HG02943 (cell line): ENCODE measurements at regions not wholly inside any gene's neighbourhood (a gene's known extent, or its start where the extent isn't known, plus 50 kb on each side); places are given as distances from the start of the nearest gene placed in this dataset.

ENCODE experiments used
- ATAC-seq: cut with Tn5 transposase; IDR thresholded peaks from one replicate; pipeline ENCODE4 v1.9.1; 2021; ENCODE audit warnings: mild to moderate bottlenecking, low read depth, moderate library complexity; ENCODE audit not compliant: unreplicated experiment

GRCh38 chr3:30350011-30350410, 256.4 kb upstream of the TGFBR2 start:
- ATAC-seq = no peak

- ATAC-seq = no peak
Observed at GRCh38 chr3:30350901-30351300, 255.5 kb upstream of the TGFBR2 start.

GRCh38 chr3:30352410-30353318, 253.7 kb upstream of the TGFBR2 start:
- ATAC-seq = no peak

- peak; percentile 98 for ATAC-seq
Observed at GRCh38 chr3:30353711-30354467, 252.5 kb upstream of the TGFBR2 start.

DNA sequence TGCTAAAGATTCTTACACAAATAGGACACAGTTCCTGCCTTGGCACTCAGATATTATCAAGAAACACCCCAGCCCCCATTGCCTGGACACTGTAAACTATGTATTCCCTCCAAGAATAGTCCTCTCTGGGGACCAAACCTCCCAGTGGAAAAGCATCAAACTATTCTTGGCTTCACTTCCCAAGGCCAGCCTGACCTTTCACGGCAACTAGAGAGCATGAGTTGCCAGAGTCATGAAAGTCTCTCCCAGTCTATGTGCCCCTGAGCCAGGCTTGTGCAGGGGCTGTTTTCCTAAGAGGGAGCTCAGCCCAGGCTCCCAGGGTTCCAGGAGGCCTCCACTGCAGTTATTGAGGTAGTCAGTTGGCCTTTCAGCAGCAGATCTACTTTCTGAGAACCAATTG, 251.9 kb upstream of the TGFBR2 start:
- no peak for ATAC-seq

DNA sequence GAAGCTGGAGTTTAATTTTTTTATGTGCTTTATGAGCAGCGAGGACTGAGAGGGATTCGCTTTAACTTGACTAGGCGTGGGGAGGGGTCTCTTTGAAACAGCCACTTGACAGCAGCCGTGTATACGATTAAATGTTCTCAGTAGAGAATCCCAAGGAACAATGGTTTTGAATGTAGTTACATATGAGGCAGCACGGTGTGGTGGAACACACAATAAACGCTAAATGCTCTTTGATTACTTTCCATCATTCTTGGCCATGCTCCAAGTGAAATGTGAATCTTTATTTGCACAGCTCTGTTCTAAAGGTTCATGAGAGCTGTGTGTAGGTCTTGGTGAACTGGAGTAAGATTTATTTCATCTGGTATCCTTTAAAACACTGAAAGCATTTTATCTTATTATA, 251.4 kb upstream of the TGFBR2 start:
- ATAC-seq = no peak

- ATAC-seq = no peak
Observed at GRCh38 chr3:30355622-30356021, 250.8 kb upstream of the TGFBR2 start.

DNA sequence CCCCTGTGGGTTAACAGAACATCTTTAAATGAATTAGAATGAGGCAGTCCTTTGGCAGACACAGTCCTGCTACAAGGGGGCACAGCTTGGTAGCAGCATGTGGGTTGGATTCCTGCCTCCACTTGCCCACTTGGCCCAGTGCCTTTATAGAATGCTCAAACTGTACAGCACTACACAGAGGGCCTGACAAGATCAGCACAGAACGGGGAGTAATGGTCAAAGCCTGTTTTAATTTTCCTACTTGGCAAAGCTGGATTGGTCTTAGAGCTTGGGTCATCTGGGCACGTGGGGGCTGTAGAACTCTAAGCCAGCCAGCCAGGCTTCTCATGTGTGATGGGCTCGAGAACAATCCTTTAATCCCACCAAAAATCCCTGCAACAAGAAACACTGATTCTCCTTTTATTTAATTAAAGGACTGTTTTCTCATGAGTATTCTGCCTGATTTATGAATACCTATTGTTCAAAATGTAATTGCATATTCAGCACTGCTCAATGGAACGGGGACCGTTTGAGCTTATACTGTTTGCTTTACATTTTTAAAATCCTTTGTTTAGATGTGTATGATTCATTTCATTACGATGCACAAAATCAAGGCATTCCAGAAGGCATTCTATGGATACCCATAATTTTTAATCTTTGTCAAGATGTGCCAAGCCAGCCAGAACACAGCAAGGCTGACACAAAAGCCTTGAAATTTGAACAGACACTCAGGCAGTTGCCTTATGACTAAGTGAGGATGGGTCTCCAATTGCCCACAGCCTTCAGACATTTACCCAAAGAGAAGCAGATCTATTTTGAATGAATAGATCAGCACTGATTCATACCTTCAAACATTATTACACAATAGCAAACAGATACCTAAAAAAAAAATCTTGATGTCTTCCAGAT, 249.3 kb upstream of the TGFBR2 start:
- ATAC-seq = no peak

DNA sequence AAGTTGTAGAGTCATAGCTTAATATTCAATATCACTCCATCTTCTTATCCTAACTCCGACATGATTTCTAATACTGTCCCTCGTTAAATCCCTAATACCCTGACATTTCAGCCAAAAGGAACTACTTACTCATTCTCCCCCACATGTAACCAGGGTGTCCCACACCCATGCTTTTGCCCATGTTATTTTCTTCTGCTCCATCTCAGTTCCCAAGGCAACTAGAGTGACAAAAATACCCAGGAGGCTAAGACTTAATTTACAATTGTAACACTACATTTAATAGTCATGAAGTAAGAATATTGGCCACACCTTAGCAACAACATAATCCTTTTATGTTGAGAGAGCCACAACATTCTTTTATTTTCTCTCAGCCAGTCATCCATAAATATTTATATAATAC, 248.5 kb upstream of the TGFBR2 start:
- ATAC-seq = no peak

DNA sequence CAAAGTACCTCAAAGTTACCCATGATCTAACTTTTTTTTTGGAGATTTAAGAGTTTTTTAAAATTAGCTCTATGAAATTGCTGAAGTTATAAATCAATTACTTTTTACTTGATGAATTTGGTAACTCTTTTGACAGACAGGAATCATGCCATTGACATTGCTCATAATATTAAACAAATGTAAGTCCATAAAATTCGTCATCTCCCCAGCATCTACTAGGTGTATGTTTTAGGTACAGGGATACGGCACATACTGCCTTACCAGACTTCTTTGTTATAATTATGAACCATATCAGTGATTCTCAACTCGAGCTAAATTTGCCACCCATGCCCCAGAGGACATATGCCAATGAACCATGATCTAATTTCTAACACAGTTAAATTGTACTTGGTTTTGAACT, 247.5 kb upstream of the TGFBR2 start:
- no peak for ATAC-seq

- no peak for ATAC-seq
Observed at GRCh38 chr3:30368978-30369377, 237.4 kb upstream of the TGFBR2 start.

- ATAC-seq = no peak
Observed at GRCh38 chr3:30370681-30371271, 235.6 kb upstream of the TGFBR2 start.

DNA sequence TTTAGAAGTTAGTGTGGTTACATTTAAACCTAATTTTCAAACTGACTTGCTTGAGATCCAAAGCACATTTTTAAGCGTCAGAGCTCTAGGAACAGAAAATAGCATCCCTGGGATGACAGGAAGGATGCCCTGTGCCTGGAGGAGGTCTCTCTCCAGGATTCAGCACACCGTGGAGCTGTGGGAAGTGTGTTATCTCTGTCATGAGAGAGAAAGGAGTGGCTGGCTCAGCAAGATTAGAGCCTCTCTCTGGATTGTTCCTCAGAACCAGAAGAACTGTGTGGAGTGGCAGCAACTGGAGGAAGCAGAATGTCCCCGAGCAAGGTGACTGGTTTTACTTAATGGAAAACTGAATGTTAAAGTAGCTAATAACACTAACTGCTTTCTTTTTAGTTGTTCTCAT, 233.6 kb upstream of the TGFBR2 start:
- no peak for ATAC-seq

DNA sequence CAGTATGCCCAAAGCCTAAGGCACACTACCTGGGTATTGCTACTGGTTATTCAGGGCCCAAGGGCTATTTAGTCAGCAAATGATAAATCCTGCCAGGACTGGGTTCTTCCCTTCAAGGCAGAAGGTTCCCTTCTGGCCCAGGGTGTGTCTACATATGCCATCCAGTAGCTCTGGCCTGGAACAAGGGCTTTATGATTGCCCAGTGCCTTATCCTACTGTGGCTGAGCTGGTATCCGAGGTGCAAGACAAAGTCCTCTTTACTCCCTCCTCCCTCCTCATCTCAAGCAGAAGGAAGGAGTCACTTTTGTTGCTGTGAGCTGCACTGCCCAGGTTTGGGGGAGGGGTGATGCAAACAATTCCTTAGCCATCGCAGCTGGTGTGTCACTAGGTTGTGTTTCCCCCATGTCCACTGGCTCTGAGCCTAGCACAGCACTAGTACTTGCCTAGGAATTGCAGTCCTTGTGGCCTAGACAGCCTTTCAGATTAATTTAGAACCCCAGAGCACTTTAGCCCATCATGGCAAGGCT, 221.8 kb upstream of the TGFBR2 start:
- no peak for ATAC-seq

GRCh38 chr3:30393079-30393478, 213.3 kb upstream of the TGFBR2 start:
- no peak for ATAC-seq

- no peak for ATAC-seq
Observed at GRCh38 chr3:30397030-30397429, 209.4 kb upstream of the TGFBR2 start.

DNA sequence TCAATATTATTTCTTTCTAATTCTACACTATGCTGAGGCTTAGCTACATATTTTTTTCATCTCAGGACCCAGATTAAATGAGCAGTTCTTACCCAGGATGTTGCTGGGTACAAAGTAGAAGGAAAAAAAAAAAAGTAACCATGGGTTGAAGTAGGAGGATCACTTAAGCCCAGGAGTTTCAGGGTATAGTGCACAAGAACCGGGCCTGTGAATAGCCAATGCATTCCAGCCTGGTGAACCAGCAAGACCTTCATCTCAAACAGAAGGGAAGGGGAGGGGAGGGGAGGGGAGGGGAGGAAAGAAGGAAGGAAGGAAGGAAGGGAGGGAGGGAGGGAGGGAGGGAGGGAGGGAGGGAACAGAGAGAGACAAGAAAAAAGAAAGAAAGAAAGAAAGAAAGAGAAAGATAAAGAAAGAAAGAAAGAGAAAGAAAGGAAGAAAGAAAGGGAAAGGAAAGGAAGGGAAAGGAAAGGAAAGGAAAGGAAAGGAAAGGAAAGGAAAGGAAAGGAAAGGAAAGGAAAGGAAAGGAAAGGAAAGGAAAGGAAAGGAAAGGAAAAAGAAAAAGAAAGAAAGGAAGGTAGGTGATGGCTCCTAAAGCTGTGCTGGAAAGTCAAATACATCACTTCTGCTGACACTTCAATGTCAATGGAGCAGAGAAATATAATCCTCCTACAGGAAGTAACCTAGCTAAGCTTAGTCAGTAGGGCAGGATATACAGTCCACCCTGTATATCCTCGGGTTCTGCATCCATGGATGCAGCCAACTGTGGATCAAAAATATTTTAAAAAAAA, 206.8 kb upstream of the TGFBR2 start:
- ATAC-seq = no peak

- ATAC-seq = no peak
Observed at GRCh38 chr3:30400926-30401325, 205.5 kb upstream of the TGFBR2 start.

GRCh38 chr3:30401971-30402370, 204.4 kb upstream of the TGFBR2 start:
- ATAC-seq = no peak
